GM18951 (cell line): ENCODE measurements at regions not wholly inside any gene's neighbourhood (a gene's known extent, or its start where the extent isn't known, plus 50 kb on each side); places are given as distances from the start of the nearest gene placed in this dataset.
"Not testable (repeated sequence)": the region's sequence is repeated elsewhere in the genome, so short reads cannot be mapped to it uniquely, and the experiment has no call there.

Source experiments
- POLR2A ChIP-seq: IDR thresholded peaks from 4 replicates; pipeline ENCODE4 v1.6.1; 2011; ENCODE audit warnings: mild to moderate bottlenecking; ENCODE audit not compliant: insufficient read length, insufficient read depth; ENCODE audit errors: extremely low read depth
- in situ Hi-C: fragments of 300-500 bp; cut with MboI; formaldehyde crosslinking; loops from one replicate; pipeline ENCODE4 v1.12.0; 2022; ENCODE audit warnings: low sequenced_read_pairs, mixed read lengths, inconsistent platforms; ENCODE audit not compliant: unreplicated experiment

DNA sequence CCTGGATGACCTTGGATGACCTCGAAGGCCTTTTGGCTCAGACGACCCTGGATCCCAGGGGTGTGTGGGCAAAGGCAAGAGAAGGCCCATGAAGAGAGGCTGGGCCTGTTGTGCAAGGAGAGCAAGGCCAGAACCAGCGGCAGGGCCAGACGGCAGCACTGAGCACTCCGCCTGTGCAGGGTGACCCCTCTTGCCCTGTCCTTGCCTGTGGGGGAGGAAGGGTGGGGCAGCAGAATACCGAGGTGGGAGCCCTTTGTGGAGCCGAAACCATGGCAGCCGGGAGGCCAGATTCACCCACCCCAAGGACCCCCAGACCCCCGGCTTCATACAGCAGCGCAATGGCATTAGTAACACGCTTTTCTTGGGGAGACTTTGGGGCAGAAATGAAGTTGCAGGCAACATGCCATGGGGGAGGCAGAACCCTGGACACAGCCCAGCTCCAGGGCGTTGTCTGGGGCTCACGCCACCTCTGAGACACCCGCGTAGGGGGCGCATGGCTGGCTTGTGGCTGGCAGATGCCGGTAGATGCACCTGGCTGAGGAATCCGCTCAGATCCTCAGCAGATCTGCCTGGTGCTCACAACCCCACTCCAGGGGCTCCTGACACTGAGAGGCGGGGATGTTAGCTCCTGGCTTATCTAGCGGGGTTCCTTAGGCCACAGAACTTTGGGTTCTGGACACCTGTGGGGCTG is 114.5 kb downstream of the FAM53A start:
- in situ Hi-C loops, result no loop called here
- no peak for TF ChIP-seq POLR2A

DNA sequence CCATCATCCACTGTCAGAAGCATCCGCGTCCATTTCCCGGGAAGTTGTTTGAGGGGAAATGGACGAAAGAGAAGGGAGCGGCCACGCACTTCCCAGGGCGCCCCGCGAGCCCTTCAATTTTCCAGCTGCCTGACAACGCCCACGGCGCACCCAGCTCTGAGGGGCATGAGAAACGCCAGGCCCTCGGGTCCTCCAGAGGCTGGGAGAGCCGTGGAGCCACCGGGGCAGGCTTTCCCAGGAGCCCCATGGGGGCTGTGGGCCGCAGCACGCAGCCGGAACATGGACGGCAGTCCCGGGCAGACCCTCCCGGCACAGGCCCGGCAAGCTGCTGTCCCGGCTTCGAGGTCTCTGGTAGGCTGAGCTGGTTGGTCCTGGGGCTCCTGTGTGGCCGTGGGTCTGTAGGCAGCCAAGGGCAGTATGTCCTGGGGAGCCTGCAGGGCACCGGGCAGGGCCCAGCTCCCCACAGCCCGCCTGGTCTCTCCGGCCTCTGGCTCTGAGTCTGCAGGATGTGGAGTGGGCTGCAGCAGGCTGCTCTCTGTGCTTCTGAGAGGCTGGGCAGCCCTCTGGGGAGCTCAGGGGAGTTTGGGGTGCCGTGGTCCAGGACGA is 115.2 kb downstream of the FAM53A start:
- in situ Hi-C loops, result no loop called here
- no peak for TF ChIP-seq POLR2A

DNA sequence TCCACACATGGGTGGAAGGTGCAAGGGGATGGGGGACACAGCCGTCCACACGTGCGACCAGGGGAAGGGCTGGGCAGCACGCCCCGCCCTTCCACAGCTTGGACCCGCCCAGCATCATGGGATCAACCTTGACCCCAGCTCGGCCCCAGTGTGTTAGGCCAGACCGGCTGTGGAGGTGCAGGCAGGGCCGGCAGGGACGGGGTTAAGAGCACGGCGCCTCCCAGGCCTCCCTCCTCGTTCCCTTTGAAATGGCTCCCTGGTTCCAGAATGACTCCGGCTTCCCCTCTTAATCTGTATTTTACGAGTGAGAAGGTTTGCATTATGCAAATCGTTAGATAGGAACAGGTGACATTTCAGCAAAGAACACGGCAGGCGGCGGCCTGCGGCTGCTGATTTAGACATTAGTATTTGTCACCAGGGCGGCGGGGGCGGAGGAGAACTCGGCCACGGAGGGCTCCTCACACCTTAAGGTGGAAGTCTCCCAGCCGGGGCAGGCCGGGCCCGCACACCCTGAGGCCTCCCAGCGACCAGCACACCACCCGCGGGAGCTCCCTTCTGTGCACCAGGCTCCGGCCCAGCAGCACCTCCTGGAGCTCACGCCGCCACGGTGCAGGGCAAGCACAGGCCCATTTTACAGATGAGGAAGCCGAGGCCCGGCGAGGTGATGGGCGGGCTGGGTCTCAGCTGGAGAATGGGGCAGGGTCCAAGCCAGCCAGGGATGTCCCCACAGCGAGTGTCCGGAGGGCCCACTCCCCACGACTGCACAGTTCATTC is 116.1 kb downstream of the FAM53A start:
- in situ Hi-C loops, result no loop called here

DNA sequence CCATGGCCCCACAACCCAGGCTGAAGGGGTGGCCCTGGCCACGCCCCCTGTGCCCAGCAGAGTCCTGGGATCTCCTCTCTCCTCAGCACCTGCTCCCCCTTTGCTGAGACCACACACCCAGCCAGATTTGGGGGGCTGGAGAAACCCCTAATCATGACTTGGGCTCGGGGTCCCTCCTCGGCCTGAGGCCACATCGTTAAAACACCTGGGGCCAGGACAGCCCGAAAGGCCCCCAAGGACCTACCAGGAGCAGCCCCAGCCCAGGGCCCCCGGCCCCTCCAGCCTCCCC is 116.7 kb downstream of the FAM53A start:
- TF ChIP-seq POLR2A, result no peak
- in situ Hi-C loops, result no loop called here

More for the DNA sequence above, 116.1 kb downstream of the FAM53A start:
- no peak for TF ChIP-seq POLR2A

DNA sequence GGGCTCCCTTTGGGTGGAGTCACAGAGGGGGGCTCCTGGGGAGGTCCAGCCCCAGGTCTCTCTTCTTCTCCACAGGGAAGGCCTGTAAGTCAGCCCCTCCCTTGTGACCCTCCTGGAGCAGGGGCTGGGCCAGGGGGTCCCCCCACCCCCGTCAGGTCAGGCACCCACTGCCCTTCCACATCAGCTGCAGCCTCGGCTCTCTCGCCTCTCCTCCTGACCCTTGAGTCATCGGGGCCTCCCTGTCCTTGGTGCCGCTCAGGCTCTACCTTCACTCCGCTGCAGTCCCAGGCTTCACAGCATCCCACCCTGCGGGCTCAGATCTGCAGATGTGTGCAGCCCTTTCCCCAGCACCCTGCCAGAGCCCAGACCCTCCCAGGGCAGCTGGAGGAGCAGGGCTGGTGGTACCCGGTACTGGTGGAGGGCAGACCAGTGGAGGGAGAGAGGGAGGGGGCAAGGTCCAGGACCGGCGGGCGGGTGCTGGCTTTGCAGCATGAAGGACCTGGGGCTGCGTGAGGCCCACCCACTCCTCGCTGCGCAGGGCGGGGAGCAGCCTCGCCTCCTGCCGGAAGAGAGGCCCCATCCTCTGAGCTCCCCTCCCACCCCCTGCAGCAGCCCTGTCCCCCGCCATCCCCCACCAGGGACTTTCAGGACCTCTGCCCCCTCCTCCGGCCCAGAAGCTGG is 117.1 kb downstream of the FAM53A start:
- no peak for TF ChIP-seq POLR2A
- in situ Hi-C loops, result no loop called here

DNA sequence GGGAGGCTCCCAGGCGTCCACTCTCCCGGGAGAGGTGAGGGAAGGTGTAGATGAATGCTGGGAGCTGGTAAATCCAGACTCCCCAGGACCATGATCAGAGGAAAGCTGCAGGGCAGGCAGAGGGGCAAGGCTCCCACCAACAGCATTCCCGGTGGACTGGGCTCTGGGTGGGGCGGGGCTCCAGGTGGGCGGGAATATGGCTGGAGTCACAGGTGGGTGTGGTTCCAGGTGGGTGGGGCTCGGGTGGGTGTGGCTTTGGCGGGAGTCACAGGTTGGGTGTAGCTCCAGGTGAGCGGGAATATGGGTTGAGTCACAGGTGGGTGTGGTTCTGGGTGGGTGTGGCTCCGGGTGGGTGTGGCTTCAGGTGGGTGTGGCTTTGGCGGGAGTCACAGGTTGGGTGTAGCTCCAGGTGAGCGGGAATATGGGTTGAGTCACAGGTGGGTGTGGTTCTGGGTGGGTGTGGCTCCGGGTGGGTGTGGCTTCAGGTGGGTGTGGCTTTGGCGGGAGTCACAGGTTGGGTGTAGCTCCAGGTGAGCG is 117.7 kb downstream of the FAM53A start:
- in situ Hi-C loops, result not testable (repeated sequence)

DNA sequence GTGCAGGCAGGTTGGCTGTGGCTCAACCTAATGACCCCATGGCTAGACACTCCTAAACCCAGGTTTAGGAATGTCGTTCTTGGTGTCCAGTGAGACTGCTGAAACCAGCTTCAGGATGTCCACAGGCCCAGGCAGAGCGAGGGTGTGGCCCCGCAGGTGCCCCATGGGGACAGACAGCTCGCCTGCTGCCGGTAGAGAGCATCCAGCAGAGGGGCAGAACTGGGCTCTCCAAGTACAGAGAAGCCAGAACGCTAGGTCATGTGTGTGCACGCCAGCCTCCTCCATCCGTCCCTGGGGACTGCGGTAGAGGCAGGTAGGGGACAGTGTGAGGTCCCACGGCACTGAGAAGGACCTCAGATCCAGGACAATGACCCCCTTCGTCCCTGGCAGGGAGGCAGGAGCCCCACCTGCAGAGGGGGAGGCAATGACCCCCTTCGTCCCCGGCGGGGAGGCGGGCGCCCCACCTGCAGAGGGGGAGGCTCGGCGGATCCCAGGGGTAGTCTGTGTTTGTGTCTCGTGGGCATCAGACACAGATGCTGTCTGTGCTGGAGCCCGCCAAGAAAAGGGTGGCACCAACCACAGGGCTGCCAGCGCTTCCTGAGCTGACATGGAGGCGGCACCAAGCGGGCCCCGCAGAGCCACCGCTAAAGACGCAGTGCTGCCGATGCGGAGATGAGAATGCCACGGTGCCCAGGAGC is 118.4 kb downstream of the FAM53A start:
- in situ Hi-C loops, result no loop called here
- TF ChIP-seq POLR2A, result no peak

DNA sequence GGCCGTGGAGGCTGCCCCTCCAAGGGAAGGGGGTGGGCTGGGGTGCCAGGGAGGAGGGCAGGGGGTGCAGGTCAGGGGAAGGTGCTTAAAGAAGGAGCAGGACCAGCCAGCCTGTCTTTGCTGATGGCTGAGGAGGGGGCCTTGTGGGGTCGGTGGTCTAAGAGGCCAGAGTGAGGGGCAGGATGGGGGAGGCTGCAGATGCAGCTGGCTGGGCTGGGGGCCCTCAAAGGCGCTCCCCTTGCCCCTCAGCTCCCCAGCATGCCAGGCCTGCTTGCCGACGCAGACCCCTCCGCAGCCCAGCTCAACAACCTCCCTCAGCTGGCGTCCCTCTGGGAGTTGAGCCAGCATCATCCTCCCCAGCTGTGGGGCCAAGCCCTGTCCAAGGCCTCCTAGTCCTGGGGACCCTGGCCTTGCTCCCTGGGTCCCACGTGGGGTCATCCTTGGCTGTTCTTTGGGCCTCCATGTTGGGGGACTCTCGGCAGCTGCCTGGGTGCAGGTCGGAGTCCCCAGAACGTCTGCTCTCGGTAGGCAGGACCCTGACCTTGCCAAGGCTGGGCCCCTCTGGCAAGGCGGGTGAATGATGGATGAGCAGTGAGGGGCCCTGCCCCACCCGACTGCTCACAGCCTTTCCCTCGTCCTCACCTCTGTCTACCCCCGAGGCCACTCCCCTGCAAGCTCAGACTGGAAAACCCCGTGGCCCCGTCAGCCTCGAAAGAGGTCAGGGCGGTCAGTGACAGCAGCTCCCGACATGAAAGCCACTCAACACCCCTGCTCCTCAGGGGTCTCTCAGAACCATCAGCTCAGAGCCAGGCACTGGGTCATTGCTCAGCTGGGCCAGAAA is 119.4 kb downstream of the FAM53A start:
- in situ Hi-C loops, result no loop called here
- TF ChIP-seq POLR2A, result no peak

DNA sequence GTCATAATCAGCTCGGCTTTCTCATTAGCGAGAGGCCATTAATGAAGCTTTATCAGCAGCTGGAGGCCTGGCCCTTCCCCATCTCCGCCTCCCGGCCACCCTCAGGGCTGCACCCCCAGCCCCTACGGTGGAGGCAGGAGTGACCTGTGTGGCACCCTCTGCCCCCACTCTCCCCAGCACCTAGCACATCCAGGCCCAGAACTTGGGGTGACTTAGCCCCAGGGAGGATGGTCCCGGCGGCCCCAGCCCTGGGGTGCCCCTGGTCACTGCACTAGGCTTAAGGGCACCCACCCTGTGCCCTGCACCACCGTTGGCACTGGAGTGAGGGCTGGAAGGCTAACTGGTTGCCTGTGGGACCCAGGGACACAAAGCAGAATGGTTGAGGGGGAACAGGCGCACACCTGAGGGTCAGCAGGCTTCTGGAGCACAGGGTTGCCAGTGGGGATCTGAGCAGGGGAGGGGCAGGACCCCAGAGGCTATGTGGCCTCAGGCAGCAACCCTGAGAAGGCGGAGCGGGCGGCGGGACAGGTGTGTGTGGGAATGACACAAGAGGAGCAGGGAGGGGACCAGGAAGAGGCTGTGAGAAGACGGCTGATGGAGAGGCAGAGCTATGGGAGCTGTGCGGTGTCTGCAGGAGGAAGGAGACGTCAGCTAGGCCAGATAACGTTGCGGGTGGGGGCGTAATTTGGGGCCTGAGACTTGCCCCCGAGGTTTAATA is 120.2 kb downstream of the FAM53A start:
- no peak for TF ChIP-seq POLR2A
- in situ Hi-C loops, result no loop called here

DNA sequence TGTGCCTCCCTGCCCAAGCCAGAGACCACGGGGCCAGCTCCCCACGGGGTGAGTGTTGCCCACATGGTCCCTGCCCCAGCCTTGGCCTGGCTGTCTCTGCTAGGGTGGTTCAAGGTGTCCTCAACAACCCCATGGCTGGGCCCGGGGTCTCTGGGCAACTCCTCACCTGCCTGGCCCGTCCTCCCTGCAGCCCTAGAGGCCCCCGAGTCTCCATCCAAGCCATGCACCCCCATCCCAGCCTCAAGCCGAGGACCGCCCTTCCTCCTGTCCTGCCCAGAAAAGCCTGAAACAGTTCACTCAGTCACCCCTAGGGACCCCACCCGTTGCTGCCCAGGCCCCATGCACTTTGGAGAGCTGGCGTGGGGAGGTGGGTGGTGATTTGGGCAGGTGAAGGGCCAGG is 120.9 kb downstream of the FAM53A start:
- TF ChIP-seq POLR2A, result no peak
- in situ Hi-C loops, result no loop called here

DNA sequence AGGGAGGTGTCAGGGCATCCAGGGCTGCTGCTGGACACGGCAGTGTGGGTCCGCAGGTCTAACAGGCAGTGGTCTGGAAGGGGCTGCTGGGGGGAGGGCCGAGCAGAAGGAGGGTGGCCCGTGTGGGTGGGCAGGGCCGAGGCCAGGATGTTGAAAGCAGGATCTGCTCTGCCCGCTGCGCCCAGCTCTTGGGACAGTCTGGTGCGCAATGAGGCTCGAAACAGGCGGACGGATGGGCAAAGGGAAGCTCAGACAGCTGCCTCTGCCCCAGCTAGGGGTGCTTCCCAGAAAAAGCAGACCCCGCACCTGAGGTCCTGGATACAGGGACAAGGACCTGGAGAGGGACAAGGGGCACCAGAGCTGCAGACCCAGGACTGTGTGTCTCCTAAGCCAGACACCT is 121.3 kb downstream of the FAM53A start:
- TF ChIP-seq POLR2A, result no peak
- in situ Hi-C loops, result no loop called here
